GM12878 (cell line): ENCODE measurements at regions not wholly inside any gene's neighbourhood (a gene's known extent, or its start where the extent isn't known, plus 50 kb on each side); places are given as distances from the start of the nearest gene placed in this dataset.

ENCODE experiments used
- ATAC-seq: fragments of 200-7000 bp; cut with Tn5 transposase; 3 replicates; pipeline ENCODE4 v1.9.1; 2020; ENCODE audit warnings: mild to moderate bottlenecking, moderate library complexity
- BruUV-seq: library from RNA; stranded (reverse); fragments of 400-500 nt; replicated peaks from 2 replicates; lab custom pipeline; 2021; lab: Mats Ljungman, UMichigan
- CTCF ChIA-PET: fragments of 300-600 bp; sonication (Branson Sonifier 250); formaldehyde crosslinking; extraction: SDS; loops from one replicate; lab custom pipeline; 2021; ENCODE audit warnings: inconsistent platforms; lab: Yijun Ruan, JAX
- POLR2A ChIA-PET: fragments of 350-600 bp; formaldehyde crosslinking; extraction: SDS; loops from one replicate; lab custom pipeline; 2021; ENCODE audit warnings: inconsistent platforms; lab: Charles Lee
- RAD21 ChIA-PET: fragments of 300-600 bp; sonication (Branson Sonifier 250); formaldehyde crosslinking; loops from one replicate; lab custom pipeline; 2023; ENCODE audit warnings: antibody characterized with exemption; ENCODE audit not compliant: unreplicated experiment; lab: Charles Lee
- SMC1A ChIA-PET: fragments of 300-600 bp; sonication (Branson Sonifier 250); formaldehyde crosslinking; loops from one replicate; lab custom pipeline; 2023; ENCODE audit not compliant: unreplicated experiment, uncharacterized antibody; lab: Charles Lee
- DNase-seq: peaks from one replicate; pipeline ENCODE4 v3.0.0-alpha.2; 2011; ENCODE audit warnings: low read depth, low spot score
- FAIRE-seq: peaks from 3 replicates; lab custom pipeline; 2011; peaks lifted over from hg19 to GRCh38; lab: Jason Lieb, UNC
- H2AFZ ChIP-seq: 2 replicates; pipeline ENCODE4 v1.6.0; 2011; ENCODE audit warnings: low read depth, low read length, control low read depth; ENCODE audit not compliant: control insufficient read depth
- H3K27ac ChIP-seq: 2 replicates; pipeline ENCODE4 v1.5.1; 2011; ENCODE audit warnings: control low read depth; ENCODE audit not compliant: control insufficient read depth, insufficient read depth
- H3K27me3 ChIP-seq, 2 experiments: replicated peaks in 1 of 2; 2 replicates each; pipeline versions ENCODE4 v1.6.0 to v1.6.1; 2011; ENCODE audit warnings: low read length in 1 of 2; ENCODE audit not compliant: control insufficient read depth in 2 of 2, insufficient read depth in 2 of 2
- H3K36me3 ChIP-seq, 2 experiments: 2 replicates each; pipeline ENCODE4 v1.5.1; 2011; ENCODE audit warnings: low read length in 1 of 2; ENCODE audit not compliant: control insufficient read depth in 2 of 2, insufficient read depth in 2 of 2
- H3K4me1 ChIP-seq: 2 replicates; pipeline ENCODE4 v1.6.1; 2011; ENCODE audit warnings: mild to moderate bottlenecking, low read length, moderate library complexity, mixed read lengths; ENCODE audit not compliant: control insufficient read depth, insufficient read depth
- H3K4me2 ChIP-seq: 2 replicates; pipeline ENCODE4 v1.6.0; 2011; ENCODE audit warnings: control low read depth; ENCODE audit not compliant: control insufficient read depth, insufficient read depth
- H3K4me3 ChIP-seq: fragments of 200-600 bp; sonication (generic); 2 replicates; pipeline ENCODE4 v1.5.1; 2016
- H3K79me2 ChIP-seq: 2 replicates; pipeline ENCODE4 v1.6.0; 2011; ENCODE audit warnings: low read length; ENCODE audit not compliant: control insufficient read depth, insufficient read depth
- H3K9ac ChIP-seq: 2 replicates; pipeline ENCODE4 v1.8.0; 2011; ENCODE audit warnings: low read length, control low read depth, mixed read lengths; ENCODE audit not compliant: control insufficient read depth, insufficient read depth
- H3K9me3 ChIP-seq: replicated peaks from 3 replicates; pipeline ENCODE4 v1.5.1; 2011; ENCODE audit warnings: mild to moderate bottlenecking, low read length; ENCODE audit not compliant: control insufficient read depth, insufficient read depth
- H4K20me1 ChIP-seq: 2 replicates; pipeline ENCODE4 v1.6.0; 2011; ENCODE audit not compliant: control insufficient read depth, insufficient read depth
- ASH2L ChIP-seq: fragments of 300-600, 200-600 bp; sonication (generic); IDR thresholded peaks from 2 replicates; pipeline ENCODE4 v1.6.1; 2017; ENCODE audit warnings: low read depth, mild to moderate bottlenecking, borderline replicate concordance
- BRCA1 ChIP-seq: IDR thresholded peaks from 2 replicates; pipeline ENCODE4 v1.6.1; 2011; ENCODE audit warnings: low read depth, low read length, improper control_type of control experiment
- CBX5 ChIP-seq: sonication (generic); IDR thresholded peaks from 2 replicates; pipeline ENCODE4 v1.6.1; 2016; ENCODE audit warnings: low read depth, moderate library complexity, mild to moderate bottlenecking, inconsistent platforms
- CHD2 ChIP-seq: IDR thresholded peaks from 2 replicates; pipeline ENCODE4 v1.6.1; 2011; ENCODE audit warnings: low read depth, low read length, improper control_type of control experiment, borderline replicate concordance
- CREB1 ChIP-seq: IDR thresholded peaks from 2 replicates; pipeline ENCODE4 v1.6.1; 2012; ENCODE audit warnings: low read depth, mild to moderate bottlenecking, inconsistent platforms
- DPF2 ChIP-seq: fragments of 450-650 bp; IDR thresholded peaks from 2 replicates; pipeline ENCODE4 v1.6.1; 2017; ENCODE audit warnings: mild to moderate bottlenecking
- ESRRA ChIP-seq: IDR thresholded peaks from 2 replicates; pipeline ENCODE4 v1.6.1; 2012; ENCODE audit warnings: mild to moderate bottlenecking, low read length, improper control_type of control experiment
- JUNB ChIP-seq: IDR thresholded peaks from 2 replicates; pipeline ENCODE4 v1.6.1; 2016; ENCODE audit warnings: antibody characterized with exemption, mild to moderate bottlenecking
- KAT2A ChIP-seq: conservative IDR thresholded peaks from 2 replicates; pipeline ENCODE4 v1.6.1; 2011; ENCODE audit warnings: low read depth, low read length; ENCODE audit not compliant: control insufficient read depth
- MYB ChIP-seq: fragments of 150-350 bp; IDR thresholded peaks from 2 replicates; pipeline ENCODE4 v1.6.1; 2014; ENCODE audit warnings: mild to moderate bottlenecking, low read depth, low read length, borderline replicate concordance
- NR2C1 ChIP-seq: fragments of 450-650 bp; IDR thresholded peaks from 2 replicates; pipeline ENCODE4 v1.6.1; 2017; ENCODE audit warnings: antibody characterized with exemption, mild to moderate bottlenecking, moderate library complexity
- NR2C2 ChIP-seq: IDR thresholded peaks from 2 replicates; pipeline ENCODE4 v1.6.1; 2011; ENCODE audit warnings: borderline replicate concordance, low read depth; ENCODE audit not compliant: control insufficient read depth, insufficient read length
- PAX5 ChIP-seq: IDR thresholded peaks from 2 replicates; pipeline ENCODE4 v1.6.1; 2011; ENCODE audit warnings: low read depth, low read length, borderline replicate concordance
- RB1 ChIP-seq: fragments of 450-650 bp; formaldehyde crosslinking; IDR thresholded peaks from 2 replicates; pipeline ENCODE4 v1.6.1; 2017; ENCODE audit warnings: mild to moderate bottlenecking, borderline replicate concordance
- RCOR1 ChIP-seq: conservative IDR thresholded peaks from 2 replicates; pipeline ENCODE4 v1.6.1; 2012; ENCODE audit warnings: low read depth, low read length, improper control_type of control experiment
- RFX5 ChIP-seq: IDR thresholded peaks from 2 replicates; pipeline ENCODE4 v1.6.1; 2011; ENCODE audit warnings: low read depth, low read length, improper control_type of control experiment
- YY1 ChIP-seq: IDR thresholded peaks from 2 replicates; pipeline ENCODE4 v1.6.1; 2011; ENCODE audit warnings: low read depth, mild to moderate bottlenecking, low read length
- ZNF24 ChIP-seq: fragments of 450-650 bp; IDR thresholded peaks from 2 replicates; pipeline ENCODE4 v1.6.1; 2017; ENCODE audit warnings: antibody characterized with exemption, mild to moderate bottlenecking
- WGBS: methylation state at CpG from one replicate; pipeline ENCODE4 v1.1.6; 2016; ENCODE audit warnings: low lambda C conversion rate; ENCODE audit not compliant: insufficient replicate concordance, insufficient coverage; ENCODE audit errors: missing lambda C conversion rate; 5-methylcytosine and 5-hydroxymethylcytosine counted together
- in situ Hi-C: fragments of 300-500 bp; cut with MboI; formaldehyde crosslinking; loops from 9 replicates; pipeline ENCODE4 v1.14.3; 2018; ENCODE audit warnings: mixed read lengths
- intact Hi-C: fragments of 100-400 bp; cut with micrococcal nuclease; formaldehyde crosslinking; loops from one replicate; pipeline ENCODE4 v1.14.2; 2022; ENCODE audit not compliant: unreplicated experiment
- TF ChIP-seq, protein P1 (sequence below): IDR thresholded peaks from 2 replicates; pipeline ENCODE4 v1.6.1; 2012; ENCODE audit warnings: low read depth, low read length, improper control_type of control experiment
- TF ChIP-seq, protein P2 (sequence below): fragments of 450-650 bp; IDR thresholded peaks from 2 replicates; pipeline ENCODE4 v1.6.1; 2017; ENCODE audit warnings: mild to moderate bottlenecking, moderate library complexity

DNA sequence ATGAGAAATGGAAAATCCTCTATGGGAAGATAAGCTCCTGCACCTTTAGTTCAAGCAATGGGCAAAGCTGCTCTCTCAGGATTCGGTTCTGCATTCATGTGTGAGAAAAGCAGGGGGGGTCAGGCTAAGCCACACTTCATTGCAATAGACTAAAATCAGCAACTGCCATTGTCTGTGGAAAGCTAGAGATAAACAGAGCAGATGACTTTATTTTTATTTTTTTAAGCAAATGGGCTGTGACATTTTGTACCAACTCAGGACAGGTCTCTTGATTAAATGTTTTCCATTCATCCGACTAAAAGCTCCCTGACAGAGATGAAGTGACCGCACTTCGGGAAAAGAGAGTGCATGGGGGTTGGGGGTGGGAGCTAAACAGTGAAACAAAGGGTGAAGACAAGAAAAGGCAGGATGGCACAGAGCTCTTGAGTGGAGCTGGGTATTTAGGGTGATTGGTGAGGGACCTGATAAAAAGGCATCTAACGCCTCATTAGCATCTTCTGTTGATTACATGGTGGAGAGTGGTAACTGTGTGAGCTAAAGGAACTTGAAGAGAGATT, 987.4 kb downstream of the TUSC7 start:
- POLR2A ChIA-PET, result no interaction called here
- H3K4me3 ChIP-seq, result no peak overlapping the region
- no peaks in the 10 kb centered on the region for H3K79me2 ChIP-seq
- WGBS, result 44% methylated on average over 5 of the region's 5 CpGs
- SMC1A ChIA-PET, result no interaction called here
- RAD21 ChIA-PET, result no interaction called here
- H2AFZ ChIP-seq, result no peak overlapping the region
- H3K27me3 ChIP-seq, result no peaks in the 10 kb centered on the region
- H3K4me1 ChIP-seq, result no peaks in the 10 kb centered on the region
- TF ChIP-seq KAT2A (no peak), CHD2 (no peak), ASH2L (no peak), RB1 (no peak), MYB (no peak), ESRRA (no peak), NR2C2 (no peak), DPF2 (no peak), JUNB (no peak), BRCA1 (no peak), YY1 (no peak), RFX5 (no peak), RCOR1 (no peak), NR2C1 (no peak), CREB1 (no peak), CBX5 (no peak), ZNF24 (no peak), PAX5 (no peak)
- TF ChIP-seq, protein P1, sequence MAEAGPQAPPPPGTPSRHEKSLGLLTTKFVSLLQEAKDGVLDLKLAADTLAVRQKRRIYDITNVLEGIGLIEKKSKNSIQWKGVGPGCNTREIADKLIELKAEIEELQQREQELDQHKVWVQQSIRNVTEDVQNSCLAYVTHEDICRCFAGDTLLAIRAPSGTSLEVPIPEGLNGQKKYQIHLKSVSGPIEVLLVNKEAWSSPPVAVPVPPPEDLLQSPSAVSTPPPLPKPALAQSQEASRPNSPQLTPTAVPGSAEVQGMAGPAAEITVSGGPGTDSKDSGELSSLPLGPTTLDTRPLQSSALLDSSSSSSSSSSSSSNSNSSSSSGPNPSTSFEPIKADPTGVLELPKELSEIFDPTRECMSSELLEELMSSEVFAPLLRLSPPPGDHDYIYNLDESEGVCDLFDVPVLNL, result no peak
- TF ChIP-seq, protein P2, sequence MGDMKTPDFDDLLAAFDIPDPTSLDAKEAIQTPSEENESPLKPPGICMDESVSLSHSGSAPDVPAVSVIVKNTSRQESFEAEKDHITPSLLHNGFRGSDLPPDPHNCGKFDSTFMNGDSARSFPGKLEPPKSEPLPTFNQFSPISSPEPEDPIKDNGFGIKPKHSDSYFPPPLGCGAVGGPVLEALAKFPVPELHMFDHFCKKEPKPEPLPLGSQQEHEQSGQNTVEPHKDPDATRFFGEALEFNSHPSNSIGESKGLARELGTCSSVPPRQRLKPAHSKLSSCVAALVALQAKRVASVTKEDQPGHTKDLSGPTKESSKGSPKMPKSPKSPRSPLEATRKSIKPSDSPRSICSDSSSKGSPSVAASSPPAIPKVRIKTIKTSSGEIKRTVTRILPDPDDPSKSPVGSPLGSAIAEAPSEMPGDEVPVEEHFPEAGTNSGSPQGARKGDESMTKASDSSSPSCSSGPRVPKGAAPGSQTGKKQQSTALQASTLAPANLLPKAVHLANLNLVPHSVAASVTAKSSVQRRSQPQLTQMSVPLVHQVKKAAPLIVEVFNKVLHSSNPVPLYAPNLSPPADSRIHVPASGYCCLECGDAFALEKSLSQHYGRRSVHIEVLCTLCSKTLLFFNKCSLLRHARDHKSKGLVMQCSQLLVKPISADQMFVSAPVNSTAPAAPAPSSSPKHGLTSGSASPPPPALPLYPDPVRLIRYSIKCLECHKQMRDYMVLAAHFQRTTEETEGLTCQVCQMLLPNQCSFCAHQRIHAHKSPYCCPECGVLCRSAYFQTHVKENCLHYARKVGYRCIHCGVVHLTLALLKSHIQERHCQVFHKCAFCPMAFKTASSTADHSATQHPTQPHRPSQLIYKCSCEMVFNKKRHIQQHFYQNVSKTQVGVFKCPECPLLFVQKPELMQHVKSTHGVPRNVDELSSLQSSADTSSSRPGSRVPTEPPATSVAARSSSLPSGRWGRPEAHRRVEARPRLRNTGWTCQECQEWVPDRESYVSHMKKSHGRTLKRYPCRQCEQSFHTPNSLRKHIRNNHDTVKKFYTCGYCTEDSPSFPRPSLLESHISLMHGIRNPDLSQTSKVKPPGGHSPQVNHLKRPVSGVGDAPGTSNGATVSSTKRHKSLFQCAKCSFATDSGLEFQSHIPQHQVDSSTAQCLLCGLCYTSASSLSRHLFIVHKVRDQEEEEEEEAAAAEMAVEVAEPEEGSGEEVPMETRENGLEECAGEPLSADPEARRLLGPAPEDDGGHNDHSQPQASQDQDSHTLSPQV, result no peak
- TF ChIP-seq, all 136 proteins: peak for 0
- BruUV-seq, result no TSS peak
- FAIRE-seq (no peak), DNase-seq (no peak), ATAC-seq (no peak)
- in situ Hi-C loops, result no loop called here
- Histone ChIP-seq H3K27ac (no peak overlapping the region), H3K4me2 (no peak overlapping the region), H3K9ac (no peak overlapping the region), H3K36me3 (no peaks in the 10 kb centered on the region), H3K9me3 (no peaks in the 10 kb centered on the region), H4K20me1 (no peaks in the 10 kb centered on the region)
- intact Hi-C loops, result no loop called here
- CTCF ChIA-PET, result interaction anchor here (0.5 to 1.0 kb wide), 2 partner anchors 10 to 137 kb away, joined by 3 read pairs; no protein-coding TSS in a partner anchor
